Sigmoid colon (tissue), 6 donors: ENCODE measurements at regions not wholly inside any gene's neighbourhood (a gene's known extent, or its start where the extent isn't known, plus 50 kb on each side); places are given as distances from the start of the nearest gene placed in this dataset.

Source experiments
- DNase-seq: peaks from one replicate; pipeline ENCODE4 v3.0.0-alpha.2; 2019
- H3K27ac ChIP-seq, 4 donors: fragments of 200-600 bp; sonication (generic); one replicate each; pipeline ENCODE4 v1.5.1; 2016 to 2019; ENCODE audit warnings: mild to moderate bottlenecking in 1 of 4
- H3K27me3 ChIP-seq, 3 donors: fragments of 200-600 bp; sonication (generic); one replicate each; pipeline ENCODE4 v1.5.1; 2019; ENCODE audit warnings: mild to moderate bottlenecking in 1 of 3
- H3K36me3 ChIP-seq, 4 donors: fragments of 200-600 bp; sonication (generic); one replicate each; pipeline ENCODE4 v1.5.1; 2016 to 2019
- H3K4me1 ChIP-seq, 4 donors: fragments of 200-600 bp; sonication (generic); one replicate each; pipeline ENCODE4 v1.5.1; 2017 to 2019
- H3K4me3 ChIP-seq, 4 donors: fragments of 200-600 bp; sonication (generic); one replicate each; pipeline ENCODE4 v1.5.1; 2017 to 2019; ENCODE audit warnings: mild to moderate bottlenecking in 2 of 4, moderate library complexity in 1 of 4
- H3K9me3 ChIP-seq, 4 donors: fragments of 200-600 bp in 3 of 4; sonication (generic) in 3 of 4; one replicate each; pipeline versions ENCODE4 v1.5.1 to v1.6.1; 2013 to 2019
- CTCF ChIP-seq, 4 experiments: fragments of 450-650 bp in 3 of 4; fragments of 200-600 bp in 1 of 4; IDR thresholded peaks; one replicate each; pipeline ENCODE4 v1.5.1; 2016 to 2019; ENCODE audit warnings: antibody characterized with exemption in 4 of 4, mild to moderate bottlenecking in 3 of 4, moderate library complexity in 2 of 4
- EP300 ChIP-seq, 4 donors: sonication (generic); formaldehyde crosslinking; IDR thresholded peaks; one replicate each; pipeline ENCODE4 v1.6.1; 2017; ENCODE audit warnings: antibody characterized with exemption in 4 of 4
- POLR2A ChIP-seq, 2 donors: fragments of 450-650 bp; IDR thresholded peaks; one replicate each; pipeline ENCODE4 v1.6.1; 2016; ENCODE audit warnings: antibody characterized with exemption in 2 of 2, mild to moderate bottlenecking in 2 of 2, moderate library complexity in 2 of 2
- POLR2AphosphoS5 ChIP-seq, 4 donors: sonication (generic); formaldehyde crosslinking; IDR thresholded peaks; one replicate each; pipeline ENCODE4 v1.6.1; 2017; ENCODE audit warnings: antibody characterized with exemption in 4 of 4
- WGBS, 2 donors: extraction: QIAGEN DNeasy Blood & Tissue Kit; methylation state at CpG; one replicate each; pipeline ENCODE4 v1.1.7; 2013; 5-methylcytosine and 5-hydroxymethylcytosine counted together
- intact Hi-C: fragments of 100-400 bp; cut with DNase I; formaldehyde crosslinking; loops from one replicate; pipeline ENCODE4 v1.15.1; 2023
- donor health status: healthy with polysubstance abuse.
- donor health status: healthy.

GRCh38 chr1:58403894-58404293 is 142.6 kb downstream of the OMA1 start:
- Histone ChIP-seq H3K9me3 (no peaks in the 10 kb centered on the region), H3K27ac (peak overlapping the region in 3 of 4 donors; percentile 49 to 79 (median 63)), H3K4me3 (no peak overlapping the region), H3K4me1 (peaks cover 0 to 37% (median 27%) of the 10 kb centered on the region in 4 donors), H3K36me3 (no peaks in the 10 kb centered on the region), H3K27me3 (no peaks in the 10 kb centered on the region)
- TF ChIP-seq EP300 (IDR thresholded peaks at IDR 0.05) (no peak), POLR2AphosphoS5 (IDR thresholded peaks at IDR 0.05) (peak in 3 of 4 donors; percentile 29 to 61 (median 56))
- intact Hi-C loops: no loop called here
- WGBS, 2 donors: 75 to 79% methylated on average over 1 of the region's 1 CpG
- DNase-seq: no peak

GRCh38 chr1:58402444-58402843 is 144.1 kb downstream of the OMA1 start:
- peak overlapping the region in 3 of 4 donors; percentile 56 to 79 (median 74) for H3K27ac ChIP-seq
- intact Hi-C loops: no loop called here
- H3K4me3 ChIP-seq: peak overlapping the region in 1 of 4 donors; percentile 8
- H3K4me1 ChIP-seq: peaks cover 0 to 35% (median 29%) of the 10 kb centered on the region in 4 donors
- no peak for TF ChIP-seq EP300 (IDR thresholded peaks at IDR 0.05)
- no peak for TF ChIP-seq CTCF (IDR thresholded peaks at IDR 0.05)
- TF ChIP-seq POLR2A (IDR thresholded peaks at IDR 0.05): no peak
- TF ChIP-seq POLR2AphosphoS5 (IDR thresholded peaks at IDR 0.05): peak in 2 of 4 donors; percentile 43 to 65
- 61 to 75% methylated on average over 6 of the region's 6 CpGs for WGBS, 2 donors
- no peaks in the 10 kb centered on the region for H3K27me3 ChIP-seq
- H3K9me3 ChIP-seq: no peaks in the 10 kb centered on the region
- DNase-seq: no peak
- H3K36me3 ChIP-seq: no peaks in the 10 kb centered on the region

GRCh38 chr1:58401991-58402390 is 144.5 kb downstream of the OMA1 start:
- H3K27me3 ChIP-seq: no peaks in the 10 kb centered on the region
- H3K4me3 ChIP-seq: peak overlapping the region in 1 of 4 donors; percentile 8
- H3K9me3 ChIP-seq: no peaks in the 10 kb centered on the region
- intact Hi-C loops: no loop called here
- 79% methylated on average over 6 of the region's 6 CpGs for WGBS, 2 donors
- H3K4me1 ChIP-seq: peaks cover 0 to 35% (median 30%) of the 10 kb centered on the region in 4 donors
- TF ChIP-seq EP300 (IDR thresholded peaks at IDR 0.05) (no peak), POLR2AphosphoS5 (IDR thresholded peaks at IDR 0.05) (no peak)
- DNase-seq: no peak
- H3K27ac ChIP-seq: peak overlapping the region in 3 of 4 donors; percentile 56 to 79 (median 74)
- H3K36me3 ChIP-seq: no peaks in the 10 kb centered on the region

- no peaks in the 10 kb centered on the region for H3K36me3 ChIP-seq
- peaks cover 0 to 42% (median 26%) of the 10 kb centered on the region in 4 donors for H3K4me1 ChIP-seq
- no peaks in the 10 kb centered on the region for H3K9me3 ChIP-seq
- no peak for DNase-seq
- no peak overlapping the region for H3K27ac ChIP-seq
- no peaks in the 10 kb centered on the region for H3K27me3 ChIP-seq
- TF ChIP-seq CTCF (IDR thresholded peaks at IDR 0.05): no peak
- WGBS, 2 donors: 53 to 79% methylated on average over 3 of the region's 3 CpGs
- no peak overlapping the region for H3K4me3 ChIP-seq
- intact Hi-C loops: no loop called here
These were observed 147.3 kb downstream of the OMA1 start for GRCh38 chr1:58399176-58399575.

GRCh38 chr1:58398714-58399113 is 147.8 kb downstream of the OMA1 start:
- intact Hi-C loops: no loop called here
- Histone ChIP-seq H3K4me1 (peaks cover 0 to 40% (median 21%) of the 10 kb centered on the region in 4 donors), H3K36me3 (no peaks in the 10 kb centered on the region), H3K27me3 (no peaks in the 10 kb centered on the region), H3K27ac (no peak overlapping the region), H3K9me3 (no peaks in the 10 kb centered on the region), H3K4me3 (no peak overlapping the region)
- no peak for DNase-seq
- WGBS, 2 donors: 80 to 81% methylated on average over 1 of the region's 1 CpG
- TF ChIP-seq CTCF (IDR thresholded peaks at IDR 0.05): no peak
- no peak for TF ChIP-seq POLR2A (IDR thresholded peaks at IDR 0.05)
- no peak for TF ChIP-seq POLR2AphosphoS5 (IDR thresholded peaks at IDR 0.05)
- no peak for TF ChIP-seq EP300 (IDR thresholded peaks at IDR 0.05)

- Histone ChIP-seq H3K27ac (no peak overlapping the region), H3K36me3 (no peaks in the 10 kb centered on the region), H3K4me3 (no peak overlapping the region), H3K27me3 (no peaks in the 10 kb centered on the region), H3K9me3 (no peaks in the 10 kb centered on the region), H3K4me1 (peaks cover 0 to 26% (median 7%) of the 10 kb centered on the region in 4 donors)
- TF ChIP-seq CTCF (IDR thresholded peaks at IDR 0.05): no peak
- TF ChIP-seq POLR2A (IDR thresholded peaks at IDR 0.05): no peak
- TF ChIP-seq EP300 (IDR thresholded peaks at IDR 0.05): no peak
- TF ChIP-seq POLR2AphosphoS5 (IDR thresholded peaks at IDR 0.05): no peak
- WGBS, 2 donors: 78 to 85% methylated on average over 9 of the region's 9 CpGs
- DNase-seq: no peak
- intact Hi-C loops: no loop called here
These were observed 149.2 kb downstream of the OMA1 start for GRCh38 chr1:58397187-58397820.
